COR-L47 (cell line): ENCODE measurements at regions not wholly inside any gene's neighbourhood (a gene's known extent, or its start where the extent isn't known, plus 50 kb on each side); places are given as distances from the start of the nearest gene placed in this dataset.

ENCODE experiments used
- DNase-seq: peaks from one replicate; lab custom pipeline; 2025; lab: John Stamatoyannopoulos, UW

DNA sequence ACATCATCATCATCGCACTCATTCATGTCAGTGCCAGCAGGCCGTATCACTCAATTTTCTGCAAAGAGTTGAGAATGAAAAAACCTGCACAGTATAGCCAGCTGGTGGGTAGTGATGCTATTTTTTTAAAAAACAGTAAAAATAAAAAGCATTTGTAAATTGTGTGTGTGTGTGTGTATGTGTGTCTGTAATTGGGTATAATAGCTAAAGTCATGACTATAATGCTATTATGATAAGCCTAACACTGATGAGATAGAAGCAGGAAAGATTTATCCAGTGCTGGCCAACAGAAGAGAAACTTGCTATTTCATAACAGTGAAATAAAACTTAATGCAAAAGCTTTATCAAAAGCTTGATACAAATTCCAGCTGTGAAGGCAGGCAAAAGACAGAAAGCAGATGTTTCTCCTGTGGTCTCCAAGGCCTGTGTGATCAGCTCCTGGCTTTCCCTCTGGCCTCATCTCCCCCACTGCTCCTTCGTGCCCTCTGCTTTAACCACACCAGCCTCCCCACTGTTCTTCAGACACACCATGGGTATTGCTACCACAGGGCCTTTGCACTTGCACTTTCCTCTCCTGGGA, 206.2 kb upstream of the IRX5 start:
- no peak for DNase-seq

DNA sequence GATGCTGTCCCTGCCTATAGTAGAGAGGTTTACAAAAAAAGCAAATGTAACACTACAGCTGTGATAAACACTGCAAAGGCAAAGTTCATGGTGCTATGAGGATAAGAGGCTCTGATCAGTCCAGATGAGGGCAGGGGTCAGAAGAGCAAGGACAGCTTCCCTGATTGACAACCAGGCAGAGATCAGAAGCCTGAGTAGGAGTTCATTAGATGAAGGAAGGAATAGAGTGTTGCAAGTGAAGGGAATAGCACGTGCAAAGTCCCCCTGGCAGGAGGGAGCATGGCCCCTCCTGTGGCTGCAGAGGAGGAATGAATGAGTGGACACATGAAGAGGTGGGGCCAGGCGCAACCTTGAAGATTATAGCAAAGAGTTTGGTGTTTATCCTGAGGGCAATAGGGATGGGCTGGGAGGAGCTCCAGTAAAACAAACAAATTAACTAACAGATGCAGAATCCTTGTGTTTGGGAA, 208.4 kb upstream of the IRX5 start:
- no peak for DNase-seq

DNA sequence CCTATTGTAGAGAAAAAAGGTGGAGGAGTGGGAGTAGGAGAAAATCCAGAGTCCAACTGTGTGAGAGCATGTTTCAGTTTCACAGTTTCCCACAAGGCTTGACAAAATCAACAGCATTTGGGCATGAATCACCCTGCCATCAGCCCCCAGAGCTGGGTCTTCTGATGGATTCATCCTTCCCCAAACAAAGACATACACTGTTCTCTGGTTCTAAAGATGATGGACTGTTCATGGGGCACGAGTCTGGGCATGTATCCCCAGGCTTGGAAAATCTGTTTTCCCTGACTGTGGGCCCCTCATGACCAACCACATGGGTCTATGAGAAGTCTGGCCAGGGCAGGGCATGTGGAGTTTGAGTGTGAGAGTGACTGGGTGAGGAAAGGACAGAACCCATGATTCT, 210.4 kb upstream of the IRX5 start:
- DNase-seq: no peak

DNA sequence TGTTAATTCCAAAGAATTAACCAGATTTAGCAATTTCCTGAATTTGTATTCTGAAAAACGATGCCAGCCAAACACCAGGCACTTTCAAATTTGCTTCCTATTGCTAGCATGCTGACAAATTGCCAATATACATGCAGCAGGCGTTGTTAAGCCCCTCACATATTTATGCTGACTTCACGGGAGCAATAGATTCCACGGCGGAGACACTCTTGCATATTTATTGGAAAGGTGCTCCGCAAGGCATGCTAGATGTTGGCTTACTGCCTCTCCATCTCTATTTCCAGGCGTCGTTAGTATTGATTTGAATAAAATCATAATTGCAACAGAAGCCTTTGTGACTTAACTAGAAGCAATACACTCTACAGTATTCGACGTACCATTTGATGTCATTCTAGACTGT, 211.0 kb upstream of the IRX5 start:
- DNase-seq: no peak

DNA sequence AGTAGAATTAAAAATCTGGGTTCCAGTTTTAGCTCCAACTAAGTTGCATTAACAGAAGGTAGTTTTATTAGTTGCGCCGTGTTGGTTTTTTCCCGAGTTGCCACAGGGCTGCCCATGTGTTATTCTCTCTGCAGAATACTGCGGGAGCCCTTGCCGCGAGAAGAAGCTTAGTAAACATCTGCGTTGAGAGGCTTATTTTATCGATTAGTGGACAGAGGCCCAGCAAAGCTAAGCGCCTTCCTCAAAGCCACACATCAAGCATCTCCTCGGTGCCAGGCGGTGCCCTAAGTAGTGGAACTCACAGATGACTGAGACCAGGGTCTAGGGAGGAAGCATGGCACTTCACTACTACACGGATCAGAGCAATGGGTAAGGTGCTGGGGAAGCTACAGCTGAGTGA, 212.3 kb upstream of the IRX5 start:
- no peak for DNase-seq

DNA sequence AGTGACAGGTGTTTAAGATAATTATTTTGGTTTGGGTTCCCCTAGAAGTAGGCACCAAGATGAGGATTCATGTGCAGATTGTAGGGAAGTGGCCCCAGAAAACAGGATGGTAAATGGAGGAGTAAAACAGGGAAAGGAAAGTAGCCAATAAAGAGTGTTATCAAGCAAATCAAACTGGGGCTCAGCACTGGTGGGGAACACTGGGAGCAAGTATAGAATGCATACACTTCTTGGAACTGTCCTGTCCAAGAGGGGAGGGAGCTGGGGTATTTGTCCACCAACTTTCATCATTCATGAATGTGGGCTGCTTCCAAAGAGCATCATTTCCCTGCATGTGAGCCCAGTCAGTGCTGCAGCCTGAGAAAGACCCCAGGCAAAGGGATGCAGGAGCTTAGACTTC, 215.7 kb upstream of the IRX5 start:
- no peak for DNase-seq

DNA sequence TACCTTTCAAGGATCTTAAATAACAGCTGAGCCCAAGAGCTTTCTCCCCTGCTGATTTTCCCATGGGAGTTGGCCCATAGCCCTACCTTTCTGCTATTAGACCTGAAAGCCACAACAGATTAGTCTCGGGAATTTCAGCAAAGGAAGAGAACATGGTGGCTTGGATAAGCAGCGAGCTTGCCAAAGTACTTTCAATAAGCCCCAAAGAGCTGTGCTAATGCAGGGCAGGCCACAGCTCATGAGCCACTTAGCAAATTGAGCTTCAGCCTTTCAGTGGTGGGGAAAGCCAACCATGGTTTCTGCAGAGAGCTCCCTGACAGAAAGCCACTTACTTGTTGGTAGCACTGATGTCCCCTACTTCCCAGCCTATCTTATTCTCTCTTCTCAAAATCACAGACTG, 217.8 kb upstream of the IRX5 start:
- DNase-seq: no peak

DNA sequence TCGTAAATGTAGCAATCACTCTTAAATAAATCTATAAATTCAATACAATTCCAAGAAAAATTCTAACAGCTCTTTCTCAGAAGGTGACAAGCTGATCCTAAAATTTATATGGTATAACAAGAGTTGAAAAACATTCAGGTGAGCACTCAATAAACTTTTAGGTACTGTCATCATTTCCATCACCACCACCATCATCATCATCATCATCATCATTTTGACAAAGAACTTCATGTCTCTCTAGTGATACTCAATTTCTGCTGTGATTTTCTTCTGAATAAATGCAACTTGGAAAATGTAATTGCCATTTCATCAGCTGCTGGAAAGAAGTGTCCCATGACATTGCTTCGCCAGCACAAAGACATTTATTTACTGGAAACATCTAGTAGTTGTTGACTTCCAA, 222.9 kb upstream of the IRX5 start:
- no peak for DNase-seq

DNA sequence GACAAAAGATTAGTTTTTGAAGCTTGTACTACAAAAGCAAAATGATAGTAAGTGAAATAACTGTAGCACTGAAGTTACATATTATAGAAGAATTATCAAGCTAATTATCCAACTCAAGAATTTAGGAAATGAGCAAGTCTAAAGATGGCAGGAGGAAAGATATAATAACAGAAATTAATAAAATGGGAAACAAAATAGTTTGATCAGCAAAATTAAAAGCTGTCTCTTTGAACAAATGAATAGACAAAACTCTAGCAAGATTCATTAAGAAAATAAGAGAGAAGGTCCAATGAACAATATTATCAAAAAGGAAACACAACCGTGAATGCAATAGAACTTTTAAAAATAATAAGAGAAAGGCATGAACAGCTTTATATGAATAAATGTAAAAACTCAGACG, 224.3 kb upstream of the IRX5 start:
- no peak for DNase-seq

DNA sequence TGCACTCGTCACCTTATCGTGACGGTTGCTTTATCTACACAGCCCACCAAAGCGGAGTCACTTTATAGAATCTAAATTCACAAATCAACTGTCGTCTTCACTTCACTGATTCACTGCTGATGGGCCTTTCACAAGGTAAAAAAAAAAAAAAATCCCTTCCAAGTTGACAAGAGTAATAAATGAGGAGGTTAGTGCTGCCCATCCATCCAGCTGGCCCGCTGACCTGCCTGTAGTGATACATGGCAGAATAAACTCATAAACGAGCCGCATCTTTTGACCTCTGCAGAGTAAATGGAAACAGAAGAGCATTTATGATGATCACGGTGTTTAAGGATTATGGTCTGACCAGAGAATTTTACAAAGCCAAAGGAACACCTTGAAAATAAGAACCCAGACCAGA, 227.3 kb upstream of the IRX5 start:
- no peak for DNase-seq

DNA sequence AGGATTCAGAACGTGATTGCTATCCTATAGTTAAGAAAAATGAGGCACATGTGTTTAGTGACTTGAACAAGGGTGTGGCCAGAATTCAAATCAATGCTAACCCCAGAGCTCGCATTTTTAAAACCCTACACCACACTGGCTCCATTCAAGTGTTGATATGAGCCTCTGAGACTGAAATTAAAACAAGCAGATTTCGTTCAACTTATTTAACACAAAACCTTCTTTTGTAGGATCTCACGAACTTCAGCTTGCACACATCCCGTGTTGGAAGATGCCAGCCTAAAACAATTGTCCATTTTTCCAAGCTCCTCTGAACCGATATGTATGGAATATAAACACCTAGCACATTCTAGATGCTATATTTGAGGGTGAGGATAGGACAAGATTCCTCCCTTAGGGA, 231.0 kb upstream of the IRX5 start:
- DNase-seq: no peak

DNA sequence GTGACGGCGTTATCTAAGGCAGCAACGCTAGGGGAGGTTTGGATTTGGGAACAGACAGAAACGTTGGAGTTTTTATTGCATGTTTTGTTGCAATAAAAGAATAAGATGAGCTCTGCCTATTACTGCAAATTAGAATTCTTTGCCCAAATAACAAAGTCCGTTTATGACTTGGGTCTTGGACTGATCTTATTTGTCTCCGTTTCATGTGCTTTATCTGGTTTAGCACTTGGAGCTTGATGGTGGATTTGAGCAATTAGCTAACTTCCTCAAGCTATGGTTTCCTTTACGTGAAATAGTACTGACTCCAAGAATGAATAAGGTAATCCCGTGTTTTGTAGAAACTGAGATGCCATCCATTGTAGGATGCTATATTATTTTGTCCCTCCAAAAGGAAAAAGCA, 233.0 kb upstream of the IRX5 start:
- no peak for DNase-seq

DNA sequence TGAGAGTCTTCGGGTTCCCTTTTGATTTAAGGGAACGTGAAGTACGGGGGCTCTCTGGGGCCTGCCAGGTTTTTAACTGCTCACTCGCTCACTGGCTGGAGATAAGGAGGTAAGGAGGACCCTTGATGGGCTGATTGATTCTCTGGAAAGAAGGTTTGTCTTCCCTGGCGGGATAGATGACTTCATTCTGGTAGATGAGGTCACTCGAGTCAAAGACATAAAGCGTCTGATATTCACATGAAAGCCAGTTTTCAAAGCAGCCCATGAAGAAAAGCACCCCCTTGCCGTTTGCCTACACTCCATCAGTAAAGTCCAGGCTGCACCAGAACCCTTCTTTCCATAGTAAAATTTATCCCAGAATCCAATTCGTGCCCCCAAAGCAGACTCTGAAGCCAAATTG, 233.7 kb upstream of the IRX5 start:
- no peak for DNase-seq

DNA sequence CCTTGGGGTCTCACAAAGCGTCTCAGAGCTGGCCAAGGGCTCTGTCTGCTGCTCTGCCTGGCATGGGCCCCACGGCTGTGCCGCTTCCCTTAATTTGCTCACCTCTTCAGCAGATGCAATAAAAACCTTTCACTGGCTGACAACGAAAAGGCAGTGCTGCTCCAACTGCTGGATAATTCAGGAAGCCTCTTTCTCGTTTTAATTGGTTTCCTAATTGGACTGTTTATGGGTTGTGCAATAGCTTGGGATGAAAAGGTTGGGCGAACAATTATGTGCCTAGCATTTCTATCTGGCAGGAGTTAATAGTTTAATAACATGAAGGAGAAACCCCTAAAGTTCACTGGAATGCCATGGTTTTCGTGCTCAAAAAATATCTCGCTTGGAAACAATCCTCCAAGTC, 234.1 kb upstream of the IRX5 start:
- no peak for DNase-seq

DNA sequence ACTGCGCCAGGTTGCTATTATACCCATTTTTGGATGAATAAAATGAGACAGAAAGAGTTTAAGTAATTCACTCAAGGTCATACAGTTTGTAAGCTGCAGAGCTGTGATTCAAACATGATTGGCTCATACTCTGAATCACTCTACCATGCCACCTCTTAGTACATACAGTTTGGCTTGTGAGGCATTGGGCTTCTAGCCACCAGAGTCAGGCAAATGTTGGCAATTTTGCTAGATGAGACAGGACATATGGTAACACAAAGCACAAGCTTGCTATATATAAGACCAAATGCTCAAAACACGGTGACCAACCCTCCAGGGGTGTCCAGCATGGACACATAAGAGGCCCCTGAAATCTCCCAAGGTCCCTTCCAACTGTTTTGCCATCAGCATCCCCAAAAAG, 236.0 kb upstream of the IRX5 start:
- no peak for DNase-seq

DNA sequence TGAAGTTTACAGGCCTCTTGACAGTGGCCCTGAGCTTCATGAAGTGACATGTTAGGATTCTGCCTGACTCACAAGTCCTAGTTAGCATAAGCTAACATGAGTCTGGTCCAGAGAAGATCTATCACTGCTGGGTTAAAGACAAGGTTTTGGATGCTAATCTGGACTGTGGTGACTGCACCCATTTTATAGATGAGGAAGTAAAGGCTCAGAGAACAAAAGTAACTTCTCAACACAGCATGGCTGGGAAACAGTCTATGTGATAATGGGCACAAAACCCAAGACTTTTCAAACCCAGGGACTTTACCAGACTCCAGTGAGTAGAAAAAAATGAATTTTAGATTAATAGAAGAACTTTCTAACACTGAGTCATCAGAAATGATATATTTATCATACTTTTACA, 236.8 kb upstream of the IRX5 start:
- no peak for DNase-seq

DNA sequence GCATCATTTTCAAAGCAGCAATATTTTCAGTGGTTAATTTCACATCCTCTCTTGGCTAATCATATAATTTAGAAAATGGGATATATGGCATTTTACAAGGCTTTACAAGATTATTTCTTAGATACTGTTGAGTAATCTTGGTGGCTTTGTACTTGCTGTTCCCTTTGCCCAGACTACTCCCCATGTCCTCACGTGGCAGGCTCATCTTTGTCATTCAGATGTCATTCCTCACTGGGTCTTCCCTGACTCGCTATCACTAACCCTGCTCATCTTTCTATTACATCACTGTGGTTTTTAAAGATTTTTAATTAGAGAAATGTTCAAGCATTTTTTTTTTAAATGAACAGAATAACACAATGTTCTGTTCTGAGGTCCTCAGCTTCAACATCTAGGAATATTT, 240.0 kb upstream of the IRX5 start:
- DNase-seq: no peak

DNA sequence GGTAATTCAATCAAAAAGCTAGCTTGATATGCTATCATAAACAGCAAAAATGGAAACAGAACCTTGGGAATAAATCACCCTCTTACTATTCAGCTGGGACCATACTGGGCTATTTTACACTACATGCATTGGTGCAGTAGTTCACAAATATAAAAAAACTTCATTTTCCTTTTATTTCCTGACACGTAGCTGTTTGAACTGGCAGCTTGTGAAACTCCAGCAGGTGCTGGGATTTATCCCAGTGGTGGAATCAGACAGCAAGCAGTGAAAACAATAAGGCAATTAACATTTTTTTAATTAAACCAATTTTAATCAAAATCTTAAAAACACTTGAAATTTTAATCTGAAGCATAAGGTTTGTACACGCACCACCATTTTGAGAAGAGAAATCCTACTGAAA, 240.4 kb upstream of the IRX5 start:
- no peak for DNase-seq

DNA sequence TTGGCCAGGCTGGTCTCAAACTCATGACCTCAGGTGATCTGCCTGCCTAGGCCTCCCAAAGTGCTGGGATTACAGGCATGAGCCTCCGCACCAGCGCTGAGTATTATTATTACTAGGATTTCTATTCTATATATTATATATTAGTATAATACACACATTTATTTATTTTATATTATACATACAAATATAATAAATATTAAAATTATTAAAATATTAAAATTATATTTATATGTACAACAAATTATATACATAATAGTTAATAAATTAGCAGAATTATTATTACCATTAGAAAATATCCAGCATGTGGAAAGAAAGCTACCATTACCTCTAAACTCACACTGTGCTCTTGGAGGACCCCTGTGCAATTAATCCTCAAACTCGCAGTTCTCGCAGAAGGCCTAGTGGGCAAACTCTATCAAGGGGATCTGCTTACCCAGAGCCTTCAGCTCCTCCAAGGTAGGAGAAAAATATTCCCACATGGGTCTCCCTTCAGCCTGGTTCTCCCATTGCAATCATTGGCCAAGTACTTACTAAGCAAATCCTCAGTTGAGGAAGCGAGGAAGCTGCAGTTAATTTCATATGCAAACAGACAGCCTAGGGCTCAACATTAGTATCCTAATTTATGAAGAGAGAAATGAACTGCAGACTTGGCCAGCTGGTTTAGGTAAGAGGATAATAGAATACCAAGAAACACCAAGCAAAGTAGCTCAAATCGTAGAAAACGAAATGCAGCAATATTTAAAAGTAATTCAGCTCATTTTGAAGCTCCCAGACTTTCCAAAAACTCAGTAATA, 241.4 kb upstream of the IRX5 start:
- DNase-seq: no peak

DNA sequence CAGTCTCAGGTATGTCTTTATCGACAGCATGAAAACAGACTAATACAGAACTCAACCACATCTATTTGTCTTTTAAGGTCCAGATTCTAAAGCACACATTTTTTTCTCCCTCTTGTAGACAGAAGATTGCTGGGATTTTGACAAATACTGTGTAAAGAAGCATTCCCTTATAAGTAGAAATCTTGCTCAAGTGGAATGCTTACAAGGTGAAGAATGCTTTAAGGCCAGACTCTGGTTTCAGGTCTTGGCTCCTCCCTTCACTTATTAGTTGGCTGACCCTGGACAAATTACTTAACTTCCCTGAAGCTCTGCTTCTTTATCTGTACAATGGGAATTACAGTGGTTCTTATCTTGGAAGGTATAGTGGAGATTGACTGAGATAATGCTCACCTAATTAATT, 242.3 kb upstream of the IRX5 start:
- DNase-seq: no peak

DNA sequence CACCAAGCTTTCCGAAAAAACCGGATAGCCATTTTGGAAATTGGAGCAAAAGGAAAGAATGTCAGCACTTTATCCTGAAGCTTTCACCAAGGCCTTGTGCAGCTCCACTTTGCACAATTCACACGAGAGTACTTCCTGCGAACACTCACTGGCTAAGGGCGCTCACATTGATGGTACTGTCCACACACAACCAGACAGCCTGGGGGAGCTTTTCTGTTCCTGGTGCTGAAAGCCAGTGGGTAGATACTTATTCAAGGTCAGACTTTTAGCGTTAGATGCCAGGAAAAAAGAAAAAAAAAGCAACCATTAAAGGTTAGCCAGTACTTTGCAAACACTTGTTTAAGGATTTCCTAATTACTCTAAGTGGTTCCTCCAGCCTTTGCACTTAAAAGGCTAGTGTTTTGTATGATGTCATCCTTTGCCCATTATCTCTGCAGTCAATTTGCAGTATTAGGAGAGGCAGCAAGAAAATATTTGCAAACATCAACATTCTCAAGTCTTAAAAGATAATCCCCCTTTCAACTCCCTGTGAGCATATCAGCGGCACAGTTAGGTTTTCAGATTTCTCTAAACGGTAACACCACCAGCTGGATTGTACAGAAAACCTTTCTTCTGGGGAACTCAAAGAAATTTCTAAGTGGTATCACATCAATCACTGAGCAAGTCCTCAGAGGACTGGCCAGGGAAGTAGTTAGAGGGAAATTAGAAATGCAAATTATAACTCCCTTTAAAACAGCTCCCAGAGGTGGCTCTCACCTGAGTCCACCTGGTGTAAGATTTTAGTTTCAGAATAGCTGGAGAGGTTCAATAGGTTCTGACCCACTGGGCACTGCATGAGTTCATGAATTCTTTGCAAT, 243.4 kb upstream of the IRX5 start:
- DNase-seq: no peak

DNA sequence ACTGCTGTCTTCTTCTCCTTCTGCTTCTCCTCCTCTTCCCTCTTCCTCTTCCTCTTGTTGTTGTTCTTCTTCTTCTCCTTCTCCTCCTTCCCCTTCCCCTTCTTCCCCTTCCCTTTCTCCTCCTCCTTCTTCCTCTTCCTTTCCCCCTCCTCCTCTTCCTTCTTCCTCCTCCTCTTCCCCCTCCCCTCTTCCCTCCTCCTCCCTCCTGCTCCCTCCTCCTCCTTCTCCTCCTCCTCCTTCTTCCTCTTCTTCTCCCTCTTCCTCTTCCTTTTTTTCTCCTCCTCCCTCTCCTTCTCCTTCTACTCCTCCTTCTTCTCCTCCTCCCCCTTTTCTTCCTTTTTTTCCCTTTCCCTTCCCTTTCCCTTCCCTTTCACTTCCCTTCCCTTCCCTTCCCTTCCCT, 245.0 kb upstream of the IRX5 start:
- no peak for DNase-seq

DNA sequence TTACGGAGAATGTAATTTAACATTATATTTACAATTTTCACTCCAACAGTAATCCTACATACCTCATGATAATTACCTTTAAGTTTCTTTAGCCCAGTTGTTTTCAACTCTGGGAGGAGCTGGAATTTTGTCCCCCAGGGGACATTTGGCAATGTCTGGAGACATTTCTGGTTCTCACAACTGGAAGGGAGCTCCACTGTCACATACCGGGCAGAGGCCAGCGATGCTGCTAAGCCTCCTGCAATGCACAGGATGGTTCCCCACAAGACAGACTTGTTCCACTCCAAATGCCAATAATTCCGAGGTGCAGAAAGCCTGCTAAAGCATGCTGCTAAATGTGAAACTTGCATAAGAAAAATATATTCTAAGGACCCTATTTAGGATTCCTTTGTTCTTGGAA, 251.1 kb upstream of the IRX5 start:
- no peak for DNase-seq
